Sigmoid colon (tissue), 6 donors: ENCODE measurements at regions not wholly inside any gene's neighbourhood (a gene's known extent, or its start where the extent isn't known, plus 50 kb on each side); places are given as distances from the start of the nearest gene placed in this dataset.

ENCODE experiments used
- DNase-seq: peaks from one replicate; pipeline ENCODE4 v3.0.0-alpha.2; 2019
- H3K27ac ChIP-seq, 4 donors: fragments of 200-600 bp; sonication (generic); one replicate each; pipeline ENCODE4 v1.5.1; 2016 to 2019; ENCODE audit warnings: mild to moderate bottlenecking in 1 of 4
- H3K27me3 ChIP-seq, 3 donors: fragments of 200-600 bp; sonication (generic); one replicate each; pipeline ENCODE4 v1.5.1; 2019; ENCODE audit warnings: mild to moderate bottlenecking in 1 of 3
- H3K36me3 ChIP-seq, 4 donors: fragments of 200-600 bp; sonication (generic); one replicate each; pipeline ENCODE4 v1.5.1; 2016 to 2019
- H3K4me1 ChIP-seq, 4 donors: fragments of 200-600 bp; sonication (generic); one replicate each; pipeline ENCODE4 v1.5.1; 2017 to 2019
- H3K4me3 ChIP-seq, 4 donors: fragments of 200-600 bp; sonication (generic); one replicate each; pipeline ENCODE4 v1.5.1; 2017 to 2019; ENCODE audit warnings: mild to moderate bottlenecking in 2 of 4, moderate library complexity in 1 of 4
- H3K9me3 ChIP-seq, 4 donors: fragments of 200-600 bp in 3 of 4; sonication (generic) in 3 of 4; one replicate each; pipeline versions ENCODE4 v1.5.1 to v1.6.1; 2013 to 2019
- CTCF ChIP-seq, 4 experiments: fragments of 450-650 bp in 3 of 4; fragments of 200-600 bp in 1 of 4; IDR thresholded peaks; one replicate each; pipeline ENCODE4 v1.5.1; 2016 to 2019; ENCODE audit warnings: antibody characterized with exemption in 4 of 4, mild to moderate bottlenecking in 3 of 4, moderate library complexity in 2 of 4
- EP300 ChIP-seq, 4 donors: sonication (generic); formaldehyde crosslinking; IDR thresholded peaks; one replicate each; pipeline ENCODE4 v1.6.1; 2017; ENCODE audit warnings: antibody characterized with exemption in 4 of 4
- POLR2A ChIP-seq, 2 donors: fragments of 450-650 bp; IDR thresholded peaks; one replicate each; pipeline ENCODE4 v1.6.1; 2016; ENCODE audit warnings: antibody characterized with exemption in 2 of 2, mild to moderate bottlenecking in 2 of 2, moderate library complexity in 2 of 2
- POLR2AphosphoS5 ChIP-seq, 4 donors: sonication (generic); formaldehyde crosslinking; IDR thresholded peaks; one replicate each; pipeline ENCODE4 v1.6.1; 2017; ENCODE audit warnings: antibody characterized with exemption in 4 of 4
- WGBS, 2 donors: extraction: QIAGEN DNeasy Blood & Tissue Kit; methylation state at CpG; one replicate each; pipeline ENCODE4 v1.1.7; 2013; 5-methylcytosine and 5-hydroxymethylcytosine counted together
- intact Hi-C: fragments of 100-400 bp; cut with DNase I; formaldehyde crosslinking; loops from one replicate; pipeline ENCODE4 v1.15.1; 2023
- donor health status: healthy with polysubstance abuse.
- donor health status: healthy.

- intact Hi-C loops: no loop called here
- DNase-seq: no peak
- Histone ChIP-seq H3K4me1 (no peaks in the 10 kb centered on the region), H3K4me3 (no peak overlapping the region), H3K27ac (no peak overlapping the region), H3K9me3 (no peaks in the 10 kb centered on the region), H3K36me3 (no peaks in the 10 kb centered on the region), H3K27me3 (no peaks in the 10 kb centered on the region)
- no peak for TF ChIP-seq EP300 (IDR thresholded peaks at IDR 0.05)
- TF ChIP-seq POLR2A (IDR thresholded peaks at IDR 0.05): no peak
- no peak for TF ChIP-seq POLR2AphosphoS5 (IDR thresholded peaks at IDR 0.05)
- no peak for TF ChIP-seq CTCF (IDR thresholded peaks at IDR 0.05)
- WGBS, 2 donors: 85 to 87% methylated on average over 7 of the region's 7 CpGs
These were observed 177.0 kb downstream of the SNX10 start for GRCh38 chr7:26468625-26469024.

GRCh38 chr7:26469188-26469587 lies 177.5 kb downstream of the SNX10 start:
- Histone ChIP-seq H3K4me1 (no peaks in the 10 kb centered on the region), H3K27me3 (no peaks in the 10 kb centered on the region), H3K27ac (no peak overlapping the region), H3K9me3 (no peaks in the 10 kb centered on the region), H3K36me3 (no peaks in the 10 kb centered on the region), H3K4me3 (no peak overlapping the region)
- no peak for TF ChIP-seq EP300 (IDR thresholded peaks at IDR 0.05)
- TF ChIP-seq POLR2AphosphoS5 (IDR thresholded peaks at IDR 0.05): no peak
- no peak for TF ChIP-seq CTCF (IDR thresholded peaks at IDR 0.05)
- no peak for TF ChIP-seq POLR2A (IDR thresholded peaks at IDR 0.05)
- 82 to 88% methylated on average over 1 of the region's 1 CpG for WGBS, 2 donors
- no peak for DNase-seq
- intact Hi-C loops: no loop called here

- 82 to 88% methylated on average over 7 of the region's 7 CpGs for WGBS, 2 donors
- Histone ChIP-seq H3K36me3 (no peaks in the 10 kb centered on the region), H3K9me3 (no peaks in the 10 kb centered on the region), H3K4me1 (no peaks in the 10 kb centered on the region), H3K27ac (no peak overlapping the region), H3K4me3 (no peak overlapping the region), H3K27me3 (no peaks in the 10 kb centered on the region)
- intact Hi-C loops: no loop called here
- no peak for DNase-seq
- TF ChIP-seq POLR2AphosphoS5 (IDR thresholded peaks at IDR 0.05) (no peak), CTCF (IDR thresholded peaks at IDR 0.05) (no peak), POLR2A (IDR thresholded peaks at IDR 0.05) (no peak), EP300 (IDR thresholded peaks at IDR 0.05) (no peak)
These were observed 179.0 kb downstream of the SNX10 start for GRCh38 chr7:26470691-26471090.

GRCh38 chr7:26471306-26472075 lies 179.8 kb downstream of the SNX10 start:
- no peak overlapping the region for H3K27ac ChIP-seq
- no peak for DNase-seq
- 95 to 96% methylated on average over 9 of the region's 9 CpGs for WGBS, 2 donors

More at GRCh38 chr7:26471306-26472075, 179.8 kb downstream of the SNX10 start:
- intact Hi-C loops: no loop called here
- TF ChIP-seq EP300 (IDR thresholded peaks at IDR 0.05) (no peak), POLR2AphosphoS5 (IDR thresholded peaks at IDR 0.05) (no peak), CTCF (IDR thresholded peaks at IDR 0.05) (no peak), POLR2A (IDR thresholded peaks at IDR 0.05) (no peak)
- Histone ChIP-seq H3K27me3 (no peaks in the 10 kb centered on the region), H3K4me1 (no peaks in the 10 kb centered on the region), H3K36me3 (no peaks in the 10 kb centered on the region), H3K4me3 (no peak overlapping the region), H3K9me3 (no peaks in the 10 kb centered on the region)
